Activated naive CD4-positive, alpha-beta T cell treated with anti-CD3 and anti-CD28 coated beads, Interleukin-2, amount 10 ng/mL, durations not matched to agents 7 days and 5 days (primary cell): ENCODE measurements at regions not wholly inside any gene's neighbourhood (a gene's known extent, or its start where the extent isn't known, plus 50 kb on each side); places are given as distances from the start of the nearest gene placed in this dataset.
A peak's percentile ranks its signal among the peaks of the same experiment; 100 is the strongest.
"Not testable (repeated sequence)": the region's sequence is repeated elsewhere in the genome, so short reads cannot be mapped to it uniquely, and the experiment has no call there.

Experiments used
- CTCF ChIA-PET: fragments of 350-600 bp; sonication (Branson Sonifier 250); formaldehyde crosslinking; loops from one replicate; lab custom pipeline; 2021; ENCODE audit warnings: antibody characterized with exemption; lab: Charles Lee
- DNase-seq: peaks from one replicate; pipeline ENCODE4 v3.0.0-alpha.2; 2020
- H3K27ac Mint-ChIP-seq: one replicate; pipeline ENCODE4 v1.8.0; 2021; ENCODE audit warnings: mild to moderate bottlenecking, moderate library complexity, mixed read lengths
- H3K27me3 Mint-ChIP-seq: one replicate; pipeline ENCODE4 v1.8.0; 2021; ENCODE audit warnings: mild to moderate bottlenecking, mixed read lengths
- H3K36me3 Mint-ChIP-seq: one replicate; pipeline ENCODE4 v1.8.0; 2021; ENCODE audit warnings: mixed read lengths
- H3K4me1 Mint-ChIP-seq: one replicate; pipeline ENCODE4 v1.8.0; 2021; ENCODE audit warnings: mixed read lengths
- H3K4me3 Mint-ChIP-seq: one replicate; pipeline ENCODE4 v1.8.0; 2021; ENCODE audit warnings: mild to moderate bottlenecking, moderate library complexity, mixed read lengths
- H3K9me3 Mint-ChIP-seq: one replicate; pipeline ENCODE4 v1.8.0; 2021; ENCODE audit warnings: mixed read lengths

DNA sequence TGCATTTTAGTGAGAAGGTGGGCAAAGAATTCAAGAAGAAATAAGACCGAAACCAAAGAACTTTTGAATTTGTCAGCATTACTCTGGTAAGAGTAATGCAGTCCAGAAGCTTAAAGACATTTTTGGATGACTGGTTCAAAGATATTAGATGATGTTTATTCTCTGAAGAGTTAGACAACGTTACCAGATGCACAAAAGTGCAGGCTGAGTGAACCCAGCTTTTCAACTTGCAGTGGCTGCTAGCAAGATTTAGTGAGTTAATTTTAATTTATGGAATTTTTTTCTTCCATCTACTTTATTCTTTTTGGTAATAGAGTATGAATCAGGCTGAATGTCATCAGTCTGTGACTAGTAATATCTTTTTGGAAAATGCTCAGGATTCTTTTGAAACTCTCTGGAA, 267.3 kb upstream of the AZI2 start:
- no peak for DNase-seq
- Mint-ChIP-seq H3K9me3 (peaks cover 2% of the 10 kb centered on the region), H3K4me3 (no peak overlapping the region), H3K27ac (no peak overlapping the region), H3K4me1 (no peaks in the 10 kb centered on the region), H3K27me3 (no peaks in the 10 kb centered on the region), H3K36me3 (no peaks in the 10 kb centered on the region)
- CTCF ChIA-PET = no interaction called here

DNA sequence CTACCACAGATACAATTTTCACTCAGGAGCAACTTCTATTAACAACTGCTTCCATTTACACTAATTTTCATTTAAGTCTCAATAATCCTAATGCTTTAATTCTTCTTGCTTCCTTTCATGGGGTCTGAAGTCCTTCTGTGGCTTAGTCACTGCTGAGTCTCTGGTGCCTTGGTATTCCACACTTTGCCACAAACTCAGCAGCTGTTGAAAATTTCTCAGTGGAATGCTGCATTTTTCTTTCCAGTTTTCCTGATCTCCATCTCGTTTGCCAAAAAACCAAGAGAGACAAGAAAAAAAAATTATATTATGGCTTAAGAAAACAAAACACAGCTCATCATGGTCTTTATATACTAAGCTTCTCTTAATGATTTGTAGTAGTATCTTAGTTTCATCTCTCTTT, 269.2 kb upstream of the AZI2 start:
- DNase-seq = no peak
- CTCF ChIA-PET = no interaction called here
- Mint-ChIP-seq H3K27ac (no peak overlapping the region), H3K9me3 (peaks cover 2% of the 10 kb centered on the region), H3K27me3 (no peaks in the 10 kb centered on the region), H3K4me1 (no peaks in the 10 kb centered on the region), H3K36me3 (no peaks in the 10 kb centered on the region), H3K4me3 (no peak overlapping the region)

DNA sequence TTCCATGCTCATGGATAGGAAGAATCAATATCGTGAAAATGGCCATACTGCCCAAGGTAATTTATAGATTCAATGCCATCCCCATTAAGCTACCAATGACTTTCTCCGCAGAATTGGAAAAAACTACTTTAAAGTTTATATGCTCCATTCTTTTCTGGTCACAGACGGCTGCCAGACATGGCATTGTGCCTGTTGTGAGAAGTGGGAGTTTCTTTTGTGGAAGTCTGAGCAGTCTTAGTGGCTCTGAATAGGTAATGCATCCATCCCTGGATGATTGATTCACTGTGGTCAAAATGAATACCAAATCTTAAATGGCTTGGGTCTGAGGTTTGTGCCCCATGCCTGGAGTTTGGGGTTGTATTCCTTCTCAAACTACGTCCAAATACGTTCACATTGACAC, 274.5 kb upstream of the AZI2 start:
- no peaks in the 10 kb centered on the region for H3K27me3 Mint-ChIP-seq
- H3K27ac Mint-ChIP-seq = no peak overlapping the region
- peaks cover 3% of the 10 kb centered on the region for H3K9me3 Mint-ChIP-seq
- no peak overlapping the region for H3K4me3 Mint-ChIP-seq
- CTCF ChIA-PET = no interaction called here
- no peaks in the 10 kb centered on the region for H3K36me3 Mint-ChIP-seq
- DNase-seq = no peak
- no peaks in the 10 kb centered on the region for H3K4me1 Mint-ChIP-seq

DNA sequence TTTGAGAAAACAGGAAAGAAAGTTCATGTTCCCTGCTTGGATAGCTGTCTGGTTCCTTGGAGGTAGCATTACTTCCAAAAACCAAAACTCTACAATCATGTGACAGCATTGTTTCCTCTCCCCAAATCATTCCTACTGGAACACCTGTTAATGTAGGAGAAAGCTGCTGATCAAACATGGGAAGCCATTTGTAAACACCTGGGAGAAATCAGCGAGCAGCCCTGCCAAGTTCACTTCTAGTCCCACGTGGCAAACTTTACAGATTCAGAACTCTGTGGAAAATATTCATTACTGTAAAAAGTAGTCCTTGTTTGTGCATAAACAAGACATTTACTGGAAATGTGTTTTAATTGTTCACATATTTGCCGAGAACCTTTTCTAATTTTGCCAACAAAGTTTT, 275.5 kb upstream of the AZI2 start:
- CTCF ChIA-PET = no interaction called here
- peaks cover 2% of the 10 kb centered on the region for H3K9me3 Mint-ChIP-seq
- no peaks in the 10 kb centered on the region for H3K27me3 Mint-ChIP-seq
- H3K27ac Mint-ChIP-seq = no peak overlapping the region
- no peaks in the 10 kb centered on the region for H3K36me3 Mint-ChIP-seq
- H3K4me3 Mint-ChIP-seq = no peak overlapping the region
- no peaks in the 10 kb centered on the region for H3K4me1 Mint-ChIP-seq
- no peak for DNase-seq

DNA sequence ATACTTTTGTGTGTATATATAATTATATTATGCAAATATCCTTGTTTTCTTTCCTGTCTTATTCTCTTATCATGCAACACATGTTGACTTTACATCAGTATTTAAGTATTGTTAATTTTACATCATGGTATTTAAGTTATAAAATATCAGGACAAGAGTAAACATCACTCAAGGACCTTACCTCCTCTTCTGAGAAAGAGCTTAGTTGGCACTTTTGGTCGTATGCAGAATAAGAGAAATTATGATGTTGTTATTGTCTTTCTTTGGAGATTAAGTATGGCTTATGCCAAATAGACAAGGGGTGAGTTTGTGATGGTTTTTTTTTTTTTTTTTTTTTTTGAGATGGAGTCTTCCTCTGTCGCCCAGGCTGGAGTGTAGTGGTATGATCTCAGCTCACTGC, 279.2 kb upstream of the AZI2 start:
- H3K27ac Mint-ChIP-seq, H3K36me3 Mint-ChIP-seq, H3K4me3 Mint-ChIP-seq, CTCF ChIA-PET, H3K4me1 Mint-ChIP-seq, H3K27me3 Mint-ChIP-seq, H3K9me3 Mint-ChIP-seq, DNase-seq: not testable (repeated sequence)

DNA sequence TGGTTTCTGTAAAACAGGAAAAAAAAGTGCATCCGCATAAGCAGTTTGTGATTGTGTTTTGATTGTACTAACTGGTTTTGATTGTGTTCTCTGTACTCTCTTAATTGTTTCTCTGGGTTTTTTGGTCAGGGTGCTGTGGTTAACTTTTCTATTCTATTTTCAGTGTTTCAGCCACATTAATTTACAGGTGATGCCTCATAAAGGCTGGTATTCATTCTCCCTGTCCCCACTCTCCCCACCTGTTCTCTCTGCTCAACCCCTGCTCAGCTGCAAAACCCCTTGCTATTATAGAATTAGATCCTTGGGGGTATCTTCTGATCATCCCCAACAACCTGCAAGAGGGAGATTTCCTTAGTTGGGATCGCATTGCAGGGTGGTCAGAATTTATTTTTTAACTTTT, 285.4 kb upstream of the AZI2 start:
- no peaks in the 10 kb centered on the region for H3K9me3 Mint-ChIP-seq
- H3K4me1 Mint-ChIP-seq = no peaks in the 10 kb centered on the region
- no peaks in the 10 kb centered on the region for H3K36me3 Mint-ChIP-seq
- H3K4me3 Mint-ChIP-seq = no peak overlapping the region
- no peaks in the 10 kb centered on the region for H3K27me3 Mint-ChIP-seq
- no peak overlapping the region for H3K27ac Mint-ChIP-seq
- no peak for DNase-seq
- CTCF ChIA-PET = no interaction called here

DNA sequence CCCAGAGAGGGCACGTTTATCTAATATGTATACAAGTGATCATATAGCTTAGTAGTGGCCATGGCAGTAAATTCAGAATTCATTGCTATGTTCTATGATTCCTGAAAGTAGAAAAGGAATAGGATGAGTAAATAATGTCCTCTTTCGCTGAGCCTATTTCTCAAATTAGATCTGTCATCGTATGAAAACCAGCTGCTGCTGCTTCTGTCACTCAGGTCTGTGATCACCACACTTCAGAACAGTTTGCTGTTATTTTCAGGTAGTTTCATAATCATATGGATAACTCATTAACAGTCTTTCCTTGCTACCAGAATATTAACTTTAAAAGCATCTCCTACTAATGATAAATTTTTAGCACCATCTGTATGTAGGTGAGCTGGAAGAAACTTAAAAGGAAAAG, 289.1 kb upstream of the AZI2 start:
- Mint-ChIP-seq H3K27ac (no peak overlapping the region), H3K9me3 (no peaks in the 10 kb centered on the region), H3K4me1 (no peaks in the 10 kb centered on the region), H3K36me3 (no peaks in the 10 kb centered on the region), H3K27me3 (no peaks in the 10 kb centered on the region), H3K4me3 (no peak overlapping the region)
- DNase-seq = no peak
- CTCF ChIA-PET = no interaction called here

DNA sequence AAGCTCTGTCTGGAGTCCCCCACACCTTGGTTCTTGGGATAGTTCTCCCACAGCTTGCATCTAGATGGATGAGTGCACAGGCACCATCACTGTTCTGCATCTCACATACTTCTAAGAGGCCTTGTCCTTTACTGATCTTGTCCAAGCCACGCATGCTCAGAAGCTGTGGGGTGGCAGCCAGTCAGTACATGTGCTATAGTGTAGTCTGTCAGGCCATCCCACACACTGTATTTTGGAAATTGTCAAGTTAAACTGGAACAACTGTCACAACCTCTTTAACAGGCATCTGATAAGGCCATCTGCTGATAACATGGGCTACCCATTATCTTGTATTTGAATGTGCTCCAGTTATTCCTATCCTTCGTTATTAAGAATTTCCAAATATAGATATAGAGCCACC, 296.5 kb upstream of the AZI2 start:
- Mint-ChIP-seq H3K27me3 (no peaks in the 10 kb centered on the region), H3K4me1 (no peaks in the 10 kb centered on the region), H3K27ac (peak overlapping the region; percentile 4), H3K9me3 (no peaks in the 10 kb centered on the region), H3K36me3 (no peaks in the 10 kb centered on the region), H3K4me3 (no peak overlapping the region)
- CTCF ChIA-PET = interaction anchor here (0.9 kb wide), 1 partner anchor 22 kb away, joined by 3 read pairs; no protein-coding TSS in a partner anchor
- no peak for DNase-seq

DNA sequence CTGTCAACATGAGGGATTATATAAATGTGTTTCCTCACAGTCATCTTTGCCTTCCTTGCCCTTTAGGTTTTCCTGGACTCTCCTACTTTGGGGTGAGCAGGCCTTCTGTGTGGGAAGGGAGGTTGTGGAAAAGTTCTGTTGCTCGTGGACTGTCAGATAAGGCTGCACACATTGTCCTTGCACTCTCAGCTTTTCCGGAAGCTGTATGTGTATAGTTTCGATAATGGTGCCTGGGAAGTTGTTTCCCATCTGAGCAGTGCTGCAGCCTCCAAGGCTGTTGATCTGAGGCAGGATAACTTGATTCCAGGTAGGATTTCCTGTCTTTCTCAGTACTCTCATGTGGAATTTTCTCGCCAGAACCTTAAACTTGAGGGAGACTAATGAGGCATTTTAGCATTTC, 297.8 kb upstream of the AZI2 start:
- Mint-ChIP-seq H3K36me3 (no peaks in the 10 kb centered on the region), H3K27ac (no peak overlapping the region), H3K4me3 (no peak overlapping the region), H3K4me1 (no peaks in the 10 kb centered on the region), H3K9me3 (no peaks in the 10 kb centered on the region), H3K27me3 (no peaks in the 10 kb centered on the region)
- CTCF ChIA-PET = interaction anchor here (1.2 kb wide), 1 partner anchor 21 kb away, joined by 3 read pairs; no protein-coding TSS in a partner anchor
- DNase-seq = no peak

DNA sequence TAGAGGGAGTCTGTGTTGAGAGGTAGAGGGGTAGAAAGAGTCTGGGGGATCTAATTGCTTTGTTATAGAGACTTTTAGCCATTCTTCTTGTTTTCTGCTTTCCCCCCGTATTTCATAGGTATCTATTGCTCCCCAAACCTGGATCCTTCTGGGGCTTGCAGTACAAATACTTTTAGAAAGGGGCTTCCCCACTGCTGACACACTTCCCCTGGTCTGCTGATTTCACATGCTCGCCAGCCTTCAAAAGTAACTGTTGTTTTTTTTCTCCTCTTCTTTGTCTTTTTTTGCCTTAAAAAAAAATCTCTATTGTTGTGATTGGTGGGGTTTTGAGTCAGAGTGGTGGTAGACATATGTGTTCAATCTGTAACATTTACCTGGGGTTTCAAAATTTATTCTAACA, 300.6 kb upstream of the AZI2 start:
- H3K9me3 Mint-ChIP-seq = no peaks in the 10 kb centered on the region
- DNase-seq = no peak
- H3K4me3 Mint-ChIP-seq = no peak overlapping the region
- CTCF ChIA-PET = no interaction called here
- no peak overlapping the region for H3K27ac Mint-ChIP-seq
- no peaks in the 10 kb centered on the region for H3K36me3 Mint-ChIP-seq
- H3K4me1 Mint-ChIP-seq = no peaks in the 10 kb centered on the region
- H3K27me3 Mint-ChIP-seq = no peaks in the 10 kb centered on the region

DNA sequence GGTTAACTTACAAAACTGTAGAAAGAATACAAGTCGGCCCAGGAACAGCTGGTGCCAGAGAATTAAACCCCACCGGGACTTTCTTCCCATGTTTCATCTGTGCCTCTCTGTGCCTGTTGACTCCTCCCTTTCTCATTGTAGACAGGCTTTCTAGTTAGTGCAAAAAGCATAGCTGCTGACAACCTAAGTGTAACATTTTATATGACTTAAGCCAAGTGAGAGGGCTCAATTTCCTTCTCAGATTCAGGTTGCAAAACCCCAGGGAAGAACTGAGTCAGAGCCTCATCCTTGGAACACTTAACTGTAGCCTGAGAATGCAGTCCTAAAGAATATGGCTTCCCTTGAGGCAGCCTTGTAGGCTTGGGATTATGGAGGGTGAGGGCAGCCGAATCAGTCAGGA, 302.5 kb upstream of the AZI2 start:
- Mint-ChIP-seq H3K4me1 (no peaks in the 10 kb centered on the region), H3K36me3 (no peaks in the 10 kb centered on the region), H3K9me3 (no peaks in the 10 kb centered on the region), H3K27me3 (no peaks in the 10 kb centered on the region), H3K4me3 (no peak overlapping the region), H3K27ac (no peak overlapping the region)
- no peak for DNase-seq
- CTCF ChIA-PET = interaction anchor here (1.1 kb wide), 1 partner anchor 16 kb away, joined by 4 read pairs; no protein-coding TSS in a partner anchor

DNA sequence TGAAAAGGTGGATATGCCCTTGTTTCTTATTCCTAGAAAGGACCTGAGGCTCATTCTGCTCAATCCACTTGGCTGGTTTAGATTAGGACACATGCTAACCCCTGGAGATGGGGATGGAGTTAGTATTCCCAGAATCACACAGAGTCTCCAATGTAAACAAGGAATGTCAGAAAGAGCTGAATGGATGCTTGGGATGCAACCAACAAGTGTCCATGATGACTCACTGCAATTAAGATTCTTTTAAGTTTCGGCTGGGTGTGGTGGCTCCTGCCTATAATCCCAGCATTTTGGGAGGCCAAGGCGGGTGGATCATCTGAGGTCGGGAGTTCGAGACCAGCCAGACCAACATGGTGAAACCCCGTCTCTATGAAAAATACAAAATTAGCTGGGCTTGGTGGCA, 315.5 kb upstream of the AZI2 start:
- DNase-seq = no peak
- H3K27me3 Mint-ChIP-seq = no peaks in the 10 kb centered on the region
- H3K4me1 Mint-ChIP-seq = no peaks in the 10 kb centered on the region
- H3K27ac Mint-ChIP-seq = no peak overlapping the region
- CTCF ChIA-PET = interaction anchor here (1.4 kb wide), 1 partner anchor 14 kb away, joined by 3 read pairs; no protein-coding TSS in a partner anchor
- no peaks in the 10 kb centered on the region for H3K9me3 Mint-ChIP-seq
- no peaks in the 10 kb centered on the region for H3K36me3 Mint-ChIP-seq
- H3K4me3 Mint-ChIP-seq = no peak overlapping the region

DNA sequence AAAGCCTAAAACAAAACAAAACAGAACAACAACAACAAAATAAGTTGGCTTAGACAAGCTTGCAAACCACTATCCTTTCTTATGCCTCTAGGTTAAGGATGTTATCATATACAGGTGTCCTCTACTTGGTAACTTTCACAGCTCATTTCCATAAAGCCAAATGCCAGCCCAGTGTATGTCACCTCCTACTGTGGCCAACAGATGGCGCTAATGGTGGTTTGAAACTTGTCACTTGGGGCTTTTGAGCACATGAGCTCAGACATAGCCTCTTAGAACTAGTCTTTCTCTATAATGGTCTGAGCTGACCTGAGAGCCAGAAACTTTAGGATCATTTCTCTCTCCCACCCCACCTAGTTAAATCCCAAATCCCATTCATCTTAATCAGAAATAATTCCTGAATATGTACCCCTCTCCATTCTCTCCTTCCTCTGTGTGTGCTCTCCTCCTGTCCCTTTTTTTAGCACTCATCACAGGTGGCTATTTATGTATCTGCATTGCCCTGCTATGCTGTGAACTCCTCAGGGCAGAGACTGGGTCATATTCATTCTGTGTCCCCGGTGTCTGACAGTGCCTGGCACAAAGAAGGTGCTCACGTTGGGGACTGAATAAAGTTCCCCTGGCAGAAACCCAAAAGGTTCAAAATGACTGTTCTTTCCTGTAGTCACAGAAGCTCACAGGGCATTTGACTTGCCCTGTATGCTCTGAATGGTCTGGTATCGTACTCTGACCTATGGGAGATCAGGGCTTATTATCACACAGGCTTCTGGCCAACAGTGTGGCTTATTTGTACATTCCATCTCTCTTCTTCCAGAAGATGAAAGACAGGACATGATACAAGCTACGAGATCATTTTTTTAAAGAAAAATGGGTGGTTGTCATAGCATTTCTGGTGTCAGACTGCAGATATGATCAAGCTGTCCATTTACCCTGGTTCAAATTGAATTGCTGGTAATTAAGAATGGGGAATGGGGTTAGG, 319.3 kb upstream of the AZI2 start:
- CTCF ChIA-PET = interaction anchor here (0.8 to 1.6 kb wide), 7 partner anchors 10 to 940 kb away, joined by 3 to 4 read pairs (median 3); no protein-coding TSS in a partner anchor
- no peak overlapping the region for H3K27ac Mint-ChIP-seq
- H3K9me3 Mint-ChIP-seq = no peaks in the 10 kb centered on the region
- no peak overlapping the region for H3K4me3 Mint-ChIP-seq
- no peaks in the 10 kb centered on the region for H3K36me3 Mint-ChIP-seq
- no peaks in the 10 kb centered on the region for H3K27me3 Mint-ChIP-seq
- peak; percentile 62 for DNase-seq
- H3K4me1 Mint-ChIP-seq = no peaks in the 10 kb centered on the region

DNA sequence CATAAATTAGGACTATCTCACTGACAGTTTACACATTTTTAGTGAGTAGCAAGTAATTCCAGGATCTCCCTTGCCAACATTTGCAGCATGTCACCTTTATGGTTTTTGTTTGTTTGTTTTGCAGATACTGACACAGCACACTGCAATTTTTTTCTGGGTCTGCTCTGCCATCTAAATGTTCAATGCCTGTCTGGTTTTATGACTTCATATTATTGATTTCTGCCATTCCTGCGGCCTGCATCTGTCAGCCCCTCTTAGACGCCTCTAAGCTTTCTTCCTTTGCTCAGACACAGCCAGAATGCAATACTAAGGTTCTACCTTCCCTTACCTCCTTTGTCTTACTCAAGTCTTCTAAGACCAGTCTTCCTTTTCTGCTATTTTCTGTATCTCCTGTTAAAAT, 321.2 kb upstream of the AZI2 start:
- no peaks in the 10 kb centered on the region for H3K36me3 Mint-ChIP-seq
- H3K4me1 Mint-ChIP-seq = no peaks in the 10 kb centered on the region
- H3K4me3 Mint-ChIP-seq = no peak overlapping the region
- no peaks in the 10 kb centered on the region for H3K27me3 Mint-ChIP-seq
- CTCF ChIA-PET = no interaction called here
- no peak for DNase-seq
- no peaks in the 10 kb centered on the region for H3K9me3 Mint-ChIP-seq
- H3K27ac Mint-ChIP-seq = no peak overlapping the region

DNA sequence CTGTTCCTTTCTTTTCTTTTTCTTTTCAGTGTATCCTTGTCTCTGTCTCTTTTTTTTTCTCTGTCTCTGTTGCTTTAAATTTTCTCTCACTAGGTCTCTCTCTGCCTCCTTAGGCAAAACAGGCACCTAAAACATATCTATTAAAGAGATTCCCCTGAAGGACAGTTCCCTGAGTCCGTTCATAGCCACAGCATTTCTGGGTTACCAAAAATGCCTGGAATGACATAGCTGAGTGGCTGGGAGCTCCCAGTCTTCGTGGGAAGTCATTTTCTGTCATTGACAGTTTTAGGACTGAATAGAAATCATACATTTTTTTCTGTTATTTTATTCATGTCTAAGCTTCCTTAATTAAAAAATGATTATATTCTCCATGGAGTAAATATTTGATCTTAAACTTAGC, 323.8 kb upstream of the AZI2 start:
- no peaks in the 10 kb centered on the region for H3K9me3 Mint-ChIP-seq

More for the DNA sequence above, 323.8 kb upstream of the AZI2 start:
- Mint-ChIP-seq H3K36me3 (no peaks in the 10 kb centered on the region), H3K4me3 (no peak overlapping the region), H3K27ac (no peak overlapping the region), H3K4me1 (no peaks in the 10 kb centered on the region), H3K27me3 (no peaks in the 10 kb centered on the region)
- DNase-seq = no peak
- CTCF ChIA-PET = no interaction called here
